Type B pancreatic cell (in vitro differentiated cells): ENCODE measurements at regions not wholly inside any gene's neighbourhood (a gene's known extent, or its start where the extent isn't known, plus 50 kb on each side); places are given as distances from the start of the nearest gene placed in this dataset.

Experiments
- DNase-seq: peaks from one replicate; pipeline ENCODE4 v3.0.0; 2021; ENCODE audit warnings: mixed read lengths; ENCODE audit not compliant: unreplicated experiment; ENCODE audit errors: extremely low spot score
- H3K27ac Mint-ChIP-seq: 2 replicates; pipeline ENCODE4 v1.8.0; 2021; ENCODE audit warnings: mild to moderate bottlenecking, mixed read lengths
- H3K27me3 Mint-ChIP-seq: 2 replicates; pipeline ENCODE4 v1.8.0; 2021; ENCODE audit warnings: mixed read lengths
- H3K36me3 Mint-ChIP-seq: 2 replicates; pipeline ENCODE4 v1.8.0; 2021; ENCODE audit warnings: mixed read lengths
- H3K4me1 Mint-ChIP-seq: one replicate; pipeline ENCODE4 v1.8.0; 2021; ENCODE audit warnings: mixed read lengths; ENCODE audit not compliant: unreplicated experiment
- H3K4me3 Mint-ChIP-seq: 2 replicates; pipeline ENCODE4 v1.8.0; 2021; ENCODE audit warnings: mild to moderate bottlenecking, mixed read lengths
- H3K9me3 Mint-ChIP-seq: 2 replicates; pipeline ENCODE4 v1.8.0; 2021; ENCODE audit warnings: mixed read lengths
- CTCF ChIP-seq: fragments of 200-600 bp; sonication (generic); conservative IDR thresholded peaks from 2 replicates; pipeline ENCODE4 v1.5.0; 2021; ENCODE audit warnings: antibody characterized with exemption, mild to moderate bottlenecking

- peaks cover 9% of the 10 kb centered on the region for H3K4me1 Mint-ChIP-seq
- H3K27me3 Mint-ChIP-seq, result no peaks in the 10 kb centered on the region
- H3K27ac Mint-ChIP-seq, result no peak overlapping the region
- DNase-seq, result no peak
- no peak for TF ChIP-seq CTCF
- H3K9me3 Mint-ChIP-seq, result no peaks in the 10 kb centered on the region
- no peak overlapping the region for H3K4me3 Mint-ChIP-seq
- H3K36me3 Mint-ChIP-seq, result no peaks in the 10 kb centered on the region
These were observed 187.2 kb upstream of the CXCL12 start for GRCh38 chr10:44572146-44572545.

- Mint-ChIP-seq H3K27ac (no peak overlapping the region), H3K36me3 (no peaks in the 10 kb centered on the region), H3K27me3 (no peaks in the 10 kb centered on the region), H3K9me3 (no peaks in the 10 kb centered on the region), H3K4me3 (no peak overlapping the region), H3K4me1 (peaks cover 7% of the 10 kb centered on the region)
- TF ChIP-seq CTCF, result no peak
- DNase-seq, result no peak
These were observed 188.9 kb upstream of the CXCL12 start for GRCh38 chr10:44573821-44574220.

GRCh38 chr10:44574596-44575480 lies 189.9 kb upstream of the CXCL12 start:
- no peaks in the 10 kb centered on the region for H3K9me3 Mint-ChIP-seq
- TF ChIP-seq CTCF, result no peak
- DNase-seq, result no peak

GRCh38 chr10:44575601-44576380 lies 190.9 kb upstream of the CXCL12 start:
- no peak for DNase-seq
- Mint-ChIP-seq H3K4me1 (no peaks in the 10 kb centered on the region), H3K4me3 (no peak overlapping the region), H3K27ac (no peak overlapping the region), H3K27me3 (no peaks in the 10 kb centered on the region), H3K9me3 (no peaks in the 10 kb centered on the region), H3K36me3 (no peaks in the 10 kb centered on the region)
- TF ChIP-seq CTCF, result no peak

More at GRCh38 chr10:44574596-44575480, 189.9 kb upstream of the CXCL12 start:
- H3K36me3 Mint-ChIP-seq, result no peaks in the 10 kb centered on the region
- H3K27ac Mint-ChIP-seq, result no peak overlapping the region
- no peaks in the 10 kb centered on the region for H3K4me1 Mint-ChIP-seq
- no peaks in the 10 kb centered on the region for H3K27me3 Mint-ChIP-seq
- H3K4me3 Mint-ChIP-seq, result no peak overlapping the region

GRCh38 chr10:44576702-44577191 lies 191.8 kb upstream of the CXCL12 start:
- Mint-ChIP-seq H3K27me3 (no peaks in the 10 kb centered on the region), H3K9me3 (no peaks in the 10 kb centered on the region), H3K27ac (no peak overlapping the region), H3K36me3 (no peaks in the 10 kb centered on the region), H3K4me3 (no peak overlapping the region), H3K4me1 (no peaks in the 10 kb centered on the region)
- no peak for TF ChIP-seq CTCF
- no peak for DNase-seq
